Osteocyte (in vitro differentiated cells): ENCODE measurements at regions not wholly inside any gene's neighbourhood (a gene's known extent, or its start where the extent isn't known, plus 50 kb on each side); places are given as distances from the start of the nearest gene placed in this dataset.

Experiments
- DNase-seq: peaks from one replicate; pipeline ENCODE4 v3.0.0; 2021; ENCODE audit warnings: mixed read lengths; ENCODE audit not compliant: unreplicated experiment; ENCODE audit errors: extremely low spot score
- H3K27ac Mint-ChIP-seq: one replicate; pipeline ENCODE4 v1.8.0; 2021; ENCODE audit warnings: mild to moderate bottlenecking, mixed read lengths; ENCODE audit not compliant: unreplicated experiment
- H3K27me3 Mint-ChIP-seq: one replicate; pipeline ENCODE4 v1.8.0; 2021; ENCODE audit warnings: mixed read lengths; ENCODE audit not compliant: unreplicated experiment
- H3K36me3 Mint-ChIP-seq: one replicate; pipeline ENCODE4 v1.8.0; 2021; ENCODE audit warnings: mixed read lengths; ENCODE audit not compliant: unreplicated experiment
- H3K4me1 Mint-ChIP-seq: one replicate; pipeline ENCODE4 v1.8.0; 2021; ENCODE audit warnings: mixed read lengths; ENCODE audit not compliant: unreplicated experiment
- H3K4me3 Mint-ChIP-seq: one replicate; pipeline ENCODE4 v1.8.0; 2021; ENCODE audit warnings: mild to moderate bottlenecking, moderate library complexity, mixed read lengths; ENCODE audit not compliant: unreplicated experiment
- H3K9me3 Mint-ChIP-seq: one replicate; pipeline ENCODE4 v1.8.0; 2021; ENCODE audit warnings: mixed read lengths; ENCODE audit not compliant: unreplicated experiment
- CTCF ChIP-seq: fragments of 200-600 bp; sonication (generic); IDR thresholded peaks from 2 replicates; pipeline ENCODE4 v1.5.0; 2021; ENCODE audit warnings: antibody characterized with exemption, mild to moderate bottlenecking, moderate library complexity

DNA sequence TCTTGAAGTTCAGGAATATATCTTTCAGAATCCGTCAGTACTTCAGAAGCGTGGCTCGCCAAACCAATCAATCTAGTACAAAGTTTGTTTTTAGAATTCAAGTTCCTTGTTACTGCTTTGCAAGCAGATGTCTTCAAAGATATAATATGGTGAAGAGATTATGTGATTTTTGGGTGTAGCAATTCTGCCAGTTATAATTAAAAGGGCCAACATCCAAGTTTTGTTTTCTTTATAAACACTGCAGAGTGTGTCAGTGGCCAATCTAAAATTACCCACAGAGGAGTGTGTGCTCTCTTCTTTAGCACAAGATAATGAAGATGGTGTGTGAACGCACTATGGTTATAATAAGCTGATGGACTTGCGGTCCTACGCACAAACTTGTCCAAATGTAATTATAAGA is 493.6 kb upstream of the MDFIC2 start:
- H3K36me3 Mint-ChIP-seq, result no peaks in the 10 kb centered on the region
- no peaks in the 10 kb centered on the region for H3K27me3 Mint-ChIP-seq
- H3K4me1 Mint-ChIP-seq, result peaks cover 52% of the 10 kb centered on the region
- H3K27ac Mint-ChIP-seq, result peak overlapping the region; percentile 70
- DNase-seq, result no peak
- TF ChIP-seq CTCF, result no peak
- peaks cover 5% of the 10 kb centered on the region for H3K9me3 Mint-ChIP-seq
- no peak overlapping the region for H3K4me3 Mint-ChIP-seq

- no peaks in the 10 kb centered on the region for H3K36me3 Mint-ChIP-seq
- H3K27me3 Mint-ChIP-seq, result no peaks in the 10 kb centered on the region
- H3K27ac Mint-ChIP-seq, result peak overlapping the region; percentile 70
- peaks cover 54% of the 10 kb centered on the region for H3K4me1 Mint-ChIP-seq
- peaks cover 5% of the 10 kb centered on the region for H3K9me3 Mint-ChIP-seq
- DNase-seq, result no peak
- no peak overlapping the region for H3K4me3 Mint-ChIP-seq
- TF ChIP-seq CTCF, result peak; percentile 8
Measured at GRCh38 chr3:70805061-70805889, 492.8 kb upstream of the MDFIC2 start.

DNA sequence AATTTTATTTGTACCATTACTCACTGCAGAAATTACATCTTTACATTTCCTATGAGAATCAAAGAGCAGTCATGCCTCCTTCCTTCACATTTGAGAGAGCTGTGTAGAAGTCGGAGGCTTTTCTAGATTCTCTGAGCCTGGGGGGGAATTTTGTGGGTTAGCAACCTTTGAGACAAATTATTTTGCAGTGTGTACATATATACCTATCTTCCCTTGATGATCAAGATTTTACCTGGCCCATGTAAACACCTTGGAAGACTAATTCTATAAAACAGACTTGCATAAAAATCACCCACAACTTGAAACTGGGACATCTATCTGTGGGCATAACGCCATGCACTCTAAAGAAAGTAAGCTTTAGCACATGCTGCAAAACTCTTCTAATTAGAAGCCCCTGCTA is 491.5 kb upstream of the MDFIC2 start:
- no peak for DNase-seq
- peaks cover 11% of the 10 kb centered on the region for H3K9me3 Mint-ChIP-seq
- H3K27ac Mint-ChIP-seq, result peak overlapping the region; percentile 24
- no peaks in the 10 kb centered on the region for H3K27me3 Mint-ChIP-seq
- peaks cover 54% of the 10 kb centered on the region for H3K4me1 Mint-ChIP-seq
- peaks cover 3% of the 10 kb centered on the region for H3K36me3 Mint-ChIP-seq
- no peak for TF ChIP-seq CTCF
- no peak overlapping the region for H3K4me3 Mint-ChIP-seq

- Mint-ChIP-seq H3K27me3 (no peaks in the 10 kb centered on the region), H3K27ac (peak overlapping the region; percentile 29), H3K4me3 (no peak overlapping the region), H3K9me3 (peaks cover 11% of the 10 kb centered on the region), H3K36me3 (peaks cover 3% of the 10 kb centered on the region), H3K4me1 (peaks cover 54% of the 10 kb centered on the region)
- TF ChIP-seq CTCF, result no peak
- no peak for DNase-seq
Measured at GRCh38 chr3:70803319-70803718, 490.9 kb upstream of the MDFIC2 start.

- Mint-ChIP-seq H3K27me3 (no peaks in the 10 kb centered on the region), H3K9me3 (peaks cover 16% of the 10 kb centered on the region), H3K4me3 (no peak overlapping the region), H3K36me3 (peaks cover 3% of the 10 kb centered on the region), H3K4me1 (peaks cover 44% of the 10 kb centered on the region), H3K27ac (no peak overlapping the region)
- no peak for TF ChIP-seq CTCF
- DNase-seq, result no peak
Measured at GRCh38 chr3:70800951-70801350, 488.5 kb upstream of the MDFIC2 start.
